ENCODE measurements at regions not wholly inside any gene's neighbourhood (a gene's known extent, or its start where the extent isn't known, plus 50 kb on each side); places are given as distances from the start of the nearest gene placed in this dataset.
"Not testable (repeated sequence)": the region's sequence is repeated elsewhere in the genome, so short reads cannot be mapped to it uniquely, and the experiment has no call there.

GRCh38 chr10:3648576-3648975 lies 136.4 kb downstream of the KLF6 start:
- Mint-ChIP-seq H3K27ac (no peak overlapping the region), H3K4me3 (no peak overlapping the region), H3K36me3 (ENCODE audit: low read depth) (no peaks in the 10 kb centered on the region), H3K9me3 (no peaks in the 10 kb centered on the region), H3K4me1 (peaks cover 8% of the 10 kb centered on the region), H3K27me3 (peaks cover 26% of the 10 kb centered on the region)
- ChIA-PET CTCF (no interaction called here), POLR2A (no interaction called here)
- DNase-seq: no peak

- ChIA-PET CTCF (no interaction called here), POLR2A (no interaction called here)
- Mint-ChIP-seq H3K36me3 (ENCODE audit: low read depth) (no peaks in the 10 kb centered on the region), H3K4me1 (peaks cover 5% of the 10 kb centered on the region), H3K4me3 (no peak overlapping the region), H3K9me3 (no peaks in the 10 kb centered on the region), H3K27ac (no peak overlapping the region), H3K27me3 (peaks cover 26% of the 10 kb centered on the region)
- DNase-seq: no peak
Measured at GRCh38 chr10:3648170-3648569, 136.8 kb downstream of the KLF6 start.

- DNase-seq: no peak
- H3K4me1 Mint-ChIP-seq: no peaks in the 10 kb centered on the region
- ChIA-PET POLR2A (no interaction called here), CTCF (no interaction called here)
- no peak overlapping the region for H3K4me3 Mint-ChIP-seq
- H3K36me3 Mint-ChIP-seq (ENCODE audit: low read depth): no peaks in the 10 kb centered on the region
- H3K27me3 Mint-ChIP-seq: peaks cover 24% of the 10 kb centered on the region
- no peaks in the 10 kb centered on the region for H3K9me3 Mint-ChIP-seq
- H3K27ac Mint-ChIP-seq: no peak overlapping the region
Measured at GRCh38 chr10:3647074-3647473, 137.9 kb downstream of the KLF6 start.

GRCh38 chr10:3645406-3645805 lies 139.6 kb downstream of the KLF6 start:
- H3K4me1 Mint-ChIP-seq: no peaks in the 10 kb centered on the region
- POLR2A ChIA-PET: no interaction called here
- H3K27ac Mint-ChIP-seq: no peak overlapping the region

GRCh38 chr10:3640816-3641215 lies 144.2 kb downstream of the KLF6 start:
- Mint-ChIP-seq H3K27me3 (peaks cover 7% of the 10 kb centered on the region), H3K36me3 (ENCODE audit: low read depth) (no peaks in the 10 kb centered on the region), H3K4me3 (no peak overlapping the region), H3K27ac (no peak overlapping the region), H3K9me3 (no peaks in the 10 kb centered on the region), H3K4me1 (no peaks in the 10 kb centered on the region)
- ChIA-PET POLR2A (no interaction called here), CTCF (no interaction called here)
- DNase-seq: no peak

More at GRCh38 chr10:3645406-3645805, 139.6 kb downstream of the KLF6 start:
- Mint-ChIP-seq H3K9me3 (no peaks in the 10 kb centered on the region), H3K4me3 (no peak overlapping the region), H3K36me3 (ENCODE audit: low read depth) (no peaks in the 10 kb centered on the region), H3K27me3 (peaks cover 19% of the 10 kb centered on the region)
- CTCF ChIA-PET: no interaction called here
- no peak for DNase-seq

- Mint-ChIP-seq H3K27ac (no peak overlapping the region), H3K9me3 (no peaks in the 10 kb centered on the region), H3K4me1 (no peaks in the 10 kb centered on the region), H3K4me3 (no peak overlapping the region), H3K27me3 (peaks cover 2% of the 10 kb centered on the region), H3K36me3 (ENCODE audit: low read depth) (no peaks in the 10 kb centered on the region)
- no peak for DNase-seq
- CTCF ChIA-PET: no interaction called here
- POLR2A ChIA-PET: no interaction called here
Measured at GRCh38 chr10:3639546-3639945, 145.5 kb downstream of the KLF6 start.

- Mint-ChIP-seq H3K36me3 (ENCODE audit: low read depth) (no peaks in the 10 kb centered on the region), H3K4me3 (no peak overlapping the region), H3K27ac (no peak overlapping the region), H3K9me3 (no peaks in the 10 kb centered on the region), H3K27me3 (peaks cover 4% of the 10 kb centered on the region), H3K4me1 (no peaks in the 10 kb centered on the region)
- ChIA-PET CTCF (no interaction called here), POLR2A (no interaction called here)
- no peak for DNase-seq
Measured at GRCh38 chr10:3636356-3637181, 148.4 kb downstream of the KLF6 start.

GRCh38 chr10:3635697-3636096 lies 149.3 kb downstream of the KLF6 start:
- H3K4me1 Mint-ChIP-seq: no peaks in the 10 kb centered on the region
- no peaks in the 10 kb centered on the region for H3K36me3 Mint-ChIP-seq (ENCODE audit: low read depth)
- H3K4me3 Mint-ChIP-seq: no peak overlapping the region
- H3K27ac Mint-ChIP-seq: no peak overlapping the region
- DNase-seq: no peak
- POLR2A ChIA-PET: no interaction called here
- CTCF ChIA-PET: no interaction called here
- H3K9me3 Mint-ChIP-seq: no peaks in the 10 kb centered on the region
- H3K27me3 Mint-ChIP-seq: peaks cover 12% of the 10 kb centered on the region

- no peaks in the 10 kb centered on the region for H3K9me3 Mint-ChIP-seq
- peak overlapping the region; percentile 3 for H3K27ac Mint-ChIP-seq
- no peaks in the 10 kb centered on the region for H3K36me3 Mint-ChIP-seq (ENCODE audit: low read depth)
- DNase-seq: no peak
- H3K4me1 Mint-ChIP-seq: no peaks in the 10 kb centered on the region
- CTCF ChIA-PET: no interaction called here
- POLR2A ChIA-PET: no interaction called here
- peaks cover 12% of the 10 kb centered on the region for H3K27me3 Mint-ChIP-seq
- H3K4me3 Mint-ChIP-seq: no peak overlapping the region
Measured at GRCh38 chr10:3635211-3635671, 149.8 kb downstream of the KLF6 start.

GRCh38 chr10:3634646-3635045 lies 150.4 kb downstream of the KLF6 start:
- H3K27ac Mint-ChIP-seq; H3K4me3 Mint-ChIP-seq; H3K36me3 Mint-ChIP-seq (ENCODE audit: low read depth); H3K4me1 Mint-ChIP-seq; DNase-seq; POLR2A ChIA-PET; H3K9me3 Mint-ChIP-seq: not testable (repeated sequence)
- H3K27me3 Mint-ChIP-seq: peaks cover 12% of the 10 kb centered on the region
- CTCF ChIA-PET: interaction anchor here (0.7 to 1.9 kb wide), 2 partner anchors 12 to 167 kb away, joined by 4 to 6 read pairs; no protein-coding TSS in a partner anchor

- Mint-ChIP-seq H3K4me1 (no peaks in the 10 kb centered on the region), H3K27me3 (peaks cover 12% of the 10 kb centered on the region), H3K36me3 (ENCODE audit: low read depth) (no peaks in the 10 kb centered on the region), H3K27ac (no peak overlapping the region), H3K4me3 (no peak overlapping the region), H3K9me3 (no peaks in the 10 kb centered on the region)
- no peak for DNase-seq
- ChIA-PET CTCF (no interaction called here), POLR2A (no interaction called here)
Measured at GRCh38 chr10:3631701-3632330, 153.2 kb downstream of the KLF6 start.

- POLR2A ChIA-PET: no interaction called here
- Mint-ChIP-seq H3K4me3 (no peak overlapping the region), H3K9me3 (no peaks in the 10 kb centered on the region), H3K27ac (no peak overlapping the region), H3K4me1 (no peaks in the 10 kb centered on the region), H3K27me3 (peaks cover 12% of the 10 kb centered on the region), H3K36me3 (ENCODE audit: low read depth) (no peaks in the 10 kb centered on the region)
- no peak for DNase-seq
- CTCF ChIA-PET: no interaction called here
Measured at GRCh38 chr10:3631291-3631690, 153.7 kb downstream of the KLF6 start.

- no peaks in the 10 kb centered on the region for H3K36me3 Mint-ChIP-seq (ENCODE audit: low read depth)
- H3K9me3 Mint-ChIP-seq: peaks cover 5% of the 10 kb centered on the region
- peaks cover 17% of the 10 kb centered on the region for H3K4me1 Mint-ChIP-seq
- H3K27me3 Mint-ChIP-seq: peaks cover 6% of the 10 kb centered on the region
- ChIA-PET CTCF (interaction anchor here (1.6 kb wide), 1 partner anchor 16 kb away, joined by 5 read pairs; no protein-coding TSS in a partner anchor), POLR2A (no interaction called here)
- H3K27ac Mint-ChIP-seq: no peak overlapping the region
- H3K4me3 Mint-ChIP-seq: no peak overlapping the region
- no peak for DNase-seq
Measured at GRCh38 chr10:3625959-3626751, 158.9 kb downstream of the KLF6 start.
